ENCODE measurements at regions not wholly inside any gene's neighbourhood (a gene's known extent, or its start where the extent isn't known, plus 50 kb on each side); places are given as distances from the start of the nearest gene placed in this dataset.

GRCh38 chr5:144800169-144800568, 629.5 kb downstream of the KCTD16 start:
- TF ChIP-seq, protein P1, sequence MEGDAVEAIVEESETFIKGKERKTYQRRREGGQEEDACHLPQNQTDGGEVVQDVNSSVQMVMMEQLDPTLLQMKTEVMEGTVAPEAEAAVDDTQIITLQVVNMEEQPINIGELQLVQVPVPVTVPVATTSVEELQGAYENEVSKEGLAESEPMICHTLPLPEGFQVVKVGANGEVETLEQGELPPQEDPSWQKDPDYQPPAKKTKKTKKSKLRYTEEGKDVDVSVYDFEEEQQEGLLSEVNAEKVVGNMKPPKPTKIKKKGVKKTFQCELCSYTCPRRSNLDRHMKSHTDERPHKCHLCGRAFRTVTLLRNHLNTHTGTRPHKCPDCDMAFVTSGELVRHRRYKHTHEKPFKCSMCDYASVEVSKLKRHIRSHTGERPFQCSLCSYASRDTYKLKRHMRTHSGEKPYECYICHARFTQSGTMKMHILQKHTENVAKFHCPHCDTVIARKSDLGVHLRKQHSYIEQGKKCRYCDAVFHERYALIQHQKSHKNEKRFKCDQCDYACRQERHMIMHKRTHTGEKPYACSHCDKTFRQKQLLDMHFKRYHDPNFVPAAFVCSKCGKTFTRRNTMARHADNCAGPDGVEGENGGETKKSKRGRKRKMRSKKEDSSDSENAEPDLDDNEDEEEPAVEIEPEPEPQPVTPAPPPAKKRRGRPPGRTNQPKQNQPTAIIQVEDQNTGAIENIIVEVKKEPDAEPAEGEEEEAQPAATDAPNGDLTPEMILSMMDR (conservative IDR thresholded peaks at IDR 0.05; ENCODE audit: low read length) = no peak
- TF ChIP-seq EZH2phosphoT487 (IDR thresholded peaks at IDR 0.05; ENCODE audit: borderline replicate concordance) = no peak
